HCT116 (cell line): ENCODE measurements at regions not wholly inside any gene's neighbourhood (a gene's known extent, or its start where the extent isn't known, plus 50 kb on each side); places are given as distances from the start of the nearest gene placed in this dataset.

ENCODE experiments used
- CTCF ChIP-seq, 3 experiments: fragments of 200-600 bp in 1 of 3; sonication (generic) in 1 of 3; IDR thresholded peaks in 2 of 3; conservative IDR thresholded peaks in 1 of 3; 2 replicates each; pipeline ENCODE4 v1.5.1; 2012 to 2017; ENCODE audit warnings: low read depth in 2 of 3, low read length in 2 of 3, antibody characterized with exemption in 1 of 3, borderline replicate concordance in 1 of 3, control low read depth in 1 of 3, mild to moderate bottlenecking in 1 of 3, mixed read lengths in 1 of 3, mixed run types in 1 of 3, moderate library complexity in 1 of 3; ENCODE audit not compliant: insufficient read depth in 1 of 3
- EZH2 ChIP-seq: fragments of 200-600 bp; sonication (generic); IDR thresholded peaks from 2 replicates; pipeline ENCODE4 v1.6.1; 2017; ENCODE audit warnings: antibody characterized with exemption, mixed run types
- POLR2A ChIP-seq: IDR thresholded peaks from 2 replicates; pipeline ENCODE4 v1.7.0; 2011; ENCODE audit warnings: borderline replicate concordance; ENCODE audit not compliant: insufficient read depth, insufficient read length; ENCODE audit errors: extremely low read depth
- RAD21 ChIP-seq: IDR thresholded peaks from 2 replicates; pipeline ENCODE4 v1.6.1; 2012; ENCODE audit warnings: low read depth, mild to moderate bottlenecking
- REST ChIP-seq: IDR thresholded peaks from 2 replicates; pipeline ENCODE4 v1.6.1; 2012; ENCODE audit warnings: low read depth
- SP1 ChIP-seq: IDR thresholded peaks from 2 replicates; pipeline ENCODE4 v1.6.1; 2012; ENCODE audit warnings: low read depth
- TCF7L2 ChIP-seq: IDR thresholded peaks from 2 replicates; pipeline ENCODE4 v1.7.0; 2011; ENCODE audit warnings: borderline replicate concordance, inconsistent platforms; ENCODE audit not compliant: insufficient read depth, insufficient read length; ENCODE audit errors: extremely low read depth

- TF ChIP-seq CTCF (IDR thresholded peaks at IDR 0.05 in 2 of 3, conservative IDR thresholded peaks at IDR 0.05 in 1 of 3; ENCODE audit: borderline replicate concordance in 1 of 3, insufficient read depth in 1 of 3, low read depth in 2 of 3, low read length in 2 of 3) (no peak), SP1 (no peak), EZH2 (no peak), RAD21 (no peak), POLR2A (no peak), REST (no peak), TCF7L2 (no peak)
Observed at GRCh38 chr11:86129740-86130540, 61.1 kb upstream of the PICALM start.
